ENCODE measurements at regions not wholly inside any gene's neighbourhood (a gene's known extent, or its start where the extent isn't known, plus 50 kb on each side); places are given as distances from the start of the nearest gene placed in this dataset.

GRCh38 chr1:34524783-34525182, 230.1 kb upstream of the GJB5 start:
- no peaks in the 10 kb centered on the region for H3K4me1 ChIP-seq (replicated peaks; ENCODE audit: insufficient read depth)
- H3K79me2 ChIP-seq (ENCODE audit: low read depth) = no peaks in the 10 kb centered on the region
- H3F3A ChIP-seq (ENCODE audit: insufficient read depth, low read depth) = no peaks in the 10 kb centered on the region
- H3K4me3 ChIP-seq = no peak overlapping the region
- no peaks in the 10 kb centered on the region for H3K9me3 ChIP-seq (ENCODE audit: insufficient read depth, low read depth)
- intact Hi-C loops (cut with micrococcal nuclease; ENCODE audit: unreplicated experiment) = no loop called here
- no peak overlapping the region for H2AFZ ChIP-seq
- H3K9me2 ChIP-seq (ENCODE audit: insufficient read depth) = no peaks in the 10 kb centered on the region
- no TSS peak for BruUV-seq (replicated peaks)
- CTCF ChIA-PET = no interaction called here
- no peak overlapping the region for H3K27ac ChIP-seq
- TF ChIP-seq EZH2 (IDR thresholded peaks at IDR 0.05; ENCODE audit: low read depth) = no peak
- TF ChIP-seq CTCF (conservative IDR thresholded peaks at IDR 0.05) = no peak
- H3K27me3 ChIP-seq (ENCODE audit: insufficient read depth, low read depth) = peaks cover 18% of the 10 kb centered on the region; the same call in 1 of the 2 replicates
- no peak overlapping the region for H3K4me2 ChIP-seq
- no peaks in the 10 kb centered on the region for H4K20me1 ChIP-seq (ENCODE audit: insufficient read depth)
- POLR2A ChIA-PET (ENCODE audit: unreplicated experiment) = no interaction called here
- no peaks in the 10 kb centered on the region for H3K36me3 ChIP-seq (ENCODE audit: low read depth)
- DNase-seq = no peak

- no peaks in the 10 kb centered on the region for H3F3A ChIP-seq (ENCODE audit: insufficient read depth, low read depth)
Observed at GRCh38 chr1:34529935-34530859, 224.7 kb upstream of the GJB5 start.

GRCh38 chr1:34532113-34532512, 222.7 kb upstream of the GJB5 start:
- no peaks in the 10 kb centered on the region for H4K20me1 ChIP-seq (ENCODE audit: insufficient read depth)
- H3K4me1 ChIP-seq (replicated peaks; ENCODE audit: insufficient read depth) = no peaks in the 10 kb centered on the region
- H3K9me2 ChIP-seq (ENCODE audit: insufficient read depth) = no peaks in the 10 kb centered on the region
- H3K9me3 ChIP-seq (ENCODE audit: insufficient read depth, low read depth) = no peaks in the 10 kb centered on the region
- H3K36me3 ChIP-seq (ENCODE audit: low read depth) = no peaks in the 10 kb centered on the region
- no peak overlapping the region for H3K27ac ChIP-seq
- H3F3A ChIP-seq (ENCODE audit: insufficient read depth, low read depth) = no peaks in the 10 kb centered on the region
- POLR2A ChIA-PET (ENCODE audit: unreplicated experiment) = no interaction called here
- DNase-seq = no peak
- peaks cover 10% of the 10 kb centered on the region; the same call in 1 of the 2 replicates for H3K27me3 ChIP-seq (ENCODE audit: insufficient read depth, low read depth)
- H2AFZ ChIP-seq = no peak overlapping the region
- CTCF ChIA-PET = no interaction called here
- intact Hi-C loops (cut with micrococcal nuclease; ENCODE audit: unreplicated experiment) = no loop called here
- H3K4me2 ChIP-seq = no peak overlapping the region
- no peak overlapping the region for H3K4me3 ChIP-seq
- TF ChIP-seq EZH2 (IDR thresholded peaks at IDR 0.05; ENCODE audit: low read depth) = no peak
- TF ChIP-seq CTCF (conservative IDR thresholded peaks at IDR 0.05) = no peak
- no peaks in the 10 kb centered on the region for H3K79me2 ChIP-seq (ENCODE audit: low read depth)
- no TSS peak for BruUV-seq (replicated peaks)

More at GRCh38 chr1:34529935-34530859, 224.7 kb upstream of the GJB5 start:
- ChIA-PET POLR2A (ENCODE audit: unreplicated experiment) (no interaction called here), CTCF (no interaction called here)
- no peaks in the 10 kb centered on the region for H4K20me1 ChIP-seq (ENCODE audit: insufficient read depth)
- TF ChIP-seq EZH2 (IDR thresholded peaks at IDR 0.05; ENCODE audit: low read depth) (no peak), CTCF (conservative IDR thresholded peaks at IDR 0.05) (no peak)
- H3K36me3 ChIP-seq (ENCODE audit: low read depth) = no peaks in the 10 kb centered on the region
- no peak overlapping the region for H3K4me2 ChIP-seq
- H3K9me2 ChIP-seq (ENCODE audit: insufficient read depth) = no peaks in the 10 kb centered on the region
- BruUV-seq (replicated peaks) = no TSS peak
- H3K27me3 ChIP-seq (ENCODE audit: insufficient read depth, low read depth) = peaks cover 22% of the 10 kb centered on the region; the same call in 1 of the 2 replicates
- H3K79me2 ChIP-seq (ENCODE audit: low read depth) = no peaks in the 10 kb centered on the region
- DNase-seq = no peak
- intact Hi-C loops (cut with micrococcal nuclease; ENCODE audit: unreplicated experiment) = no loop called here
- H2AFZ ChIP-seq = no peak overlapping the region
- H3K4me1 ChIP-seq (replicated peaks; ENCODE audit: insufficient read depth) = no peaks in the 10 kb centered on the region
- H3K9me3 ChIP-seq (ENCODE audit: insufficient read depth, low read depth) = no peaks in the 10 kb centered on the region
- H3K4me3 ChIP-seq = no peak overlapping the region
- H3K27ac ChIP-seq = no peak overlapping the region

Data from PC-9 (cell line).